Prostate gland (tissue), 2 donors: ENCODE measurements at regions not wholly inside any gene's neighbourhood (a gene's known extent, or its start where the extent isn't known, plus 50 kb on each side); places are given as distances from the start of the nearest gene placed in this dataset.

ENCODE experiments used
- DNase-seq: peaks from one replicate; pipeline ENCODE4 v3.0.0-alpha.2; 2019; ENCODE audit warnings: low spot score
- H3K27ac ChIP-seq, 2 donors: fragments of 200-600 bp; sonication (generic); 2 replicates each; pipeline ENCODE4 v1.5.1; 2017 to 2019
- H3K27me3 ChIP-seq: fragments of 200-600 bp; sonication (generic); replicated peaks from 2 replicates; pipeline ENCODE4 v1.5.1; 2019; ENCODE audit not compliant: insufficient read depth
- H3K36me3 ChIP-seq, 2 donors: fragments of 200-600 bp; sonication (generic); 1 replicate in 1 of 2; 2 replicates in 1 of 2; pipeline versions ENCODE4 v1.5.1 to v1.8.1; 2017 to 2019
- H3K4me1 ChIP-seq: fragments of 200-600 bp; sonication (generic); replicated peaks from 2 replicates; pipeline ENCODE4 v1.5.1; 2019
- H3K4me3 ChIP-seq, 2 donors: fragments of 200-600 bp; sonication (generic); 2 replicates each; pipeline ENCODE4 v1.5.1; 2017 to 2019
- H3K9me3 ChIP-seq: fragments of 200-600 bp; sonication (generic); 2 replicates; pipeline ENCODE4 v1.5.1; 2017
- CTCF ChIP-seq, 4 experiments: fragments of 200-600 bp in 2 of 4; fragments of 450-650 bp in 2 of 4; sonication (generic) in 2 of 4; IDR thresholded peaks; 1 replicate in 3 of 4; 2 replicates in 1 of 4; pipeline ENCODE4 v1.5.1; 2016 to 2019; ENCODE audit warnings: antibody characterized with exemption in 4 of 4, mild to moderate bottlenecking in 2 of 4, moderate library complexity in 2 of 4
- POLR2A ChIP-seq: fragments of 450-650 bp; IDR thresholded peaks from one replicate; pipeline ENCODE4 v1.6.1; 2016; ENCODE audit warnings: antibody characterized with exemption, mild to moderate bottlenecking
- POLR2AphosphoS5 ChIP-seq: sonication (generic); formaldehyde crosslinking; IDR thresholded peaks from one replicate; pipeline ENCODE4 v1.6.1; 2017; ENCODE audit warnings: antibody characterized with exemption
- WGBS: methylation state at CpG from one replicate; pipeline ENCODE4 v1.1.5; 2018; 5-methylcytosine and 5-hydroxymethylcytosine counted together
- intact Hi-C: fragments of 100-400 bp; cut with DNase I; formaldehyde crosslinking; loops from one replicate; pipeline ENCODE4 v1.14.2; 2022

GRCh38 chr6:104130343-104130742, 729.4 kb downstream of the HACE1 start:
- Histone ChIP-seq H3K4me1 (no peaks in the 10 kb centered on the region), H3K27me3 (no peaks in the 10 kb centered on the region), H3K36me3 (no peaks in the 10 kb centered on the region), H3K9me3 (no peaks in the 10 kb centered on the region), H3K4me3 (no peak overlapping the region), H3K27ac (no peak overlapping the region)
- DNase-seq = no peak
- intact Hi-C loops = no loop called here
- TF ChIP-seq CTCF (IDR thresholded peaks at IDR 0.05) (no peak), POLR2AphosphoS5 (no peak), POLR2A (no peak)

- Histone ChIP-seq H3K36me3 (no peaks in the 10 kb centered on the region), H3K4me1 (no peaks in the 10 kb centered on the region), H3K4me3 (no peak overlapping the region), H3K27ac (no peak overlapping the region), H3K27me3 (no peaks in the 10 kb centered on the region), H3K9me3 (no peaks in the 10 kb centered on the region)
- intact Hi-C loops = no loop called here
- DNase-seq = no peak
- 97% methylated on average over 3 of the region's 3 CpGs for WGBS
- no peak for TF ChIP-seq POLR2A
- no peak for TF ChIP-seq POLR2AphosphoS5
- TF ChIP-seq CTCF (IDR thresholded peaks at IDR 0.05) = no peak
Measured at GRCh38 chr6:104126315-104127005, 733.3 kb downstream of the HACE1 start.

GRCh38 chr6:104123227-104123626, 736.5 kb downstream of the HACE1 start:
- intact Hi-C loops = no loop called here
- Histone ChIP-seq H3K4me1 (no peaks in the 10 kb centered on the region), H3K9me3 (no peaks in the 10 kb centered on the region), H3K36me3 (no peaks in the 10 kb centered on the region), H3K4me3 (no peak overlapping the region), H3K27me3 (no peaks in the 10 kb centered on the region), H3K27ac (no peak overlapping the region)
- 96% methylated on average over 1 of the region's 1 CpG for WGBS
- TF ChIP-seq POLR2A (no peak), CTCF (IDR thresholded peaks at IDR 0.05) (no peak), POLR2AphosphoS5 (no peak)
- DNase-seq = no peak

GRCh38 chr6:104118274-104118673, 741.4 kb downstream of the HACE1 start:
- H3K36me3 ChIP-seq = no peaks in the 10 kb centered on the region
- intact Hi-C loops = no loop called here
- no peak overlapping the region for H3K4me3 ChIP-seq
- no peaks in the 10 kb centered on the region for H3K9me3 ChIP-seq
- WGBS = 69% methylated on average over 4 of the region's 4 CpGs
- TF ChIP-seq CTCF (IDR thresholded peaks at IDR 0.05) (no peak), POLR2A (no peak), POLR2AphosphoS5 (no peak)
- no peaks in the 10 kb centered on the region for H3K4me1 ChIP-seq
- DNase-seq = no peak
- no peak overlapping the region for H3K27ac ChIP-seq
- H3K27me3 ChIP-seq = no peaks in the 10 kb centered on the region

GRCh38 chr6:104109806-104110205, 749.9 kb downstream of the HACE1 start:
- WGBS = 92% methylated on average over 2 of the region's 2 CpGs
- H3K4me1 ChIP-seq = no peaks in the 10 kb centered on the region
- no peak overlapping the region for H3K27ac ChIP-seq
- no peak overlapping the region for H3K4me3 ChIP-seq
- H3K36me3 ChIP-seq = no peaks in the 10 kb centered on the region
- no peaks in the 10 kb centered on the region for H3K27me3 ChIP-seq
- TF ChIP-seq POLR2AphosphoS5 = no peak
- no peak for TF ChIP-seq POLR2A
- no peak for TF ChIP-seq CTCF (IDR thresholded peaks at IDR 0.05)
- intact Hi-C loops = no loop called here
- H3K9me3 ChIP-seq = no peaks in the 10 kb centered on the region
- DNase-seq = no peak
